ENCODE measurements at regions not wholly inside any gene's neighbourhood (a gene's known extent, or its start where the extent isn't known, plus 50 kb on each side); places are given as distances from the start of the nearest gene placed in this dataset.

DNA sequence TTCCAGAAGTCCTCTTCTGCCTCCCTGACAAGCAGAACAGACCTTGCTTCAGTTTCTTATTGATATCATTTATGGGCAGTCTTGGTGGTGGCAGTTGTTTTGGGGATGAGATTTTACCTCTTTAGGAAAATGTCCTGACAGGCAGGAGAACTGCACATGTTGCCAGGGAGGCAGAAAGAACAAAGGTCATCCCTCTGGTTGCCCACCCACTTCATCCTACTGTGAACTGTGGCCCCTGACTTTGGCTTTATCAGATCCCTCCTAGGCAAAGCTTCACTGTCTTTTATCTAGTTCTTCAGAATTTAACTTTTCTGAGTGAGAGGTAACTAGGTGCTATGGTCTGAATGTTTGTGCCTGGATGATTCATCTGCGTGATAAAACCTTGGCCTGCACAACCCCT is 2071.3 kb upstream of the CELF4 start:
- DNase-seq (ENCODE audit: low read depth in 4 of 6, low spot score in 6 of 6): no peak
- 100% methylated on average over 1 of the region's 1 CpG for WGBS (ENCODE audit: insufficient coverage)
- Histone ChIP-seq H3K27ac (ENCODE audit: low read depth, low read length) (no peak overlapping the region), H3K4me3 (ENCODE audit: low read depth, low read length) (no peak overlapping the region), H3K36me3 (ENCODE audit: control insufficient read depth, insufficient read depth, low read length) (no peaks in the 10 kb centered on the region), H3K27me3 (ENCODE audit: control insufficient read depth, insufficient read depth, low read length) (no peaks in the 10 kb centered on the region), H3K9me3 (ENCODE audit: control insufficient read depth, insufficient read depth, low read length) (no peaks in the 10 kb centered on the region), H3K4me1 (ENCODE audit: control insufficient read depth, insufficient read depth, low read length) (no peaks in the 10 kb centered on the region)

DNA sequence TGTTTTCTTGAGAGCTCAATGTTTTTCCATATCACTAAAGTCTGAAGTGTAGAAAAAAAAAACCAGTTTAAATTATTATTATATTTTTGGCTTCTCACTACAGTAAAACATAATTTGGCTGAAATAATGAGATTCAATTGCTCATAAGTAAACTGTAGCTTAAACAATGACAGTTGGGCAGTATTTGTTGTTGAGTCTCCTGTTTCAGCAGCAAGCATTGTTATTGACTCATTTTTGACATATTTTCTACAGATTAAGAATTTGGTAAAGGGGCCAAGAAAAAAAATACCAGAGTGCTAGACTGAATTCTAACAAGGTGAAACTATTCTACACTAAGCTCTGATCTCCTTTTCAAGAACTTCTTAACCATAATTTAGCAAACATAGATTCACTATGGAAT is 2070.4 kb upstream of the CELF4 start:
- Histone ChIP-seq H3K36me3 (ENCODE audit: control insufficient read depth, insufficient read depth, low read length) (no peaks in the 10 kb centered on the region), H3K9me3 (ENCODE audit: control insufficient read depth, insufficient read depth, low read length) (no peaks in the 10 kb centered on the region), H3K4me1 (ENCODE audit: control insufficient read depth, insufficient read depth, low read length) (no peaks in the 10 kb centered on the region), H3K4me3 (ENCODE audit: low read depth, low read length) (no peak overlapping the region), H3K27me3 (ENCODE audit: control insufficient read depth, insufficient read depth, low read length) (no peaks in the 10 kb centered on the region), H3K27ac (ENCODE audit: low read depth, low read length) (no peak overlapping the region)
- no peak for DNase-seq (ENCODE audit: low read depth in 4 of 6, low spot score in 6 of 6)

DNA sequence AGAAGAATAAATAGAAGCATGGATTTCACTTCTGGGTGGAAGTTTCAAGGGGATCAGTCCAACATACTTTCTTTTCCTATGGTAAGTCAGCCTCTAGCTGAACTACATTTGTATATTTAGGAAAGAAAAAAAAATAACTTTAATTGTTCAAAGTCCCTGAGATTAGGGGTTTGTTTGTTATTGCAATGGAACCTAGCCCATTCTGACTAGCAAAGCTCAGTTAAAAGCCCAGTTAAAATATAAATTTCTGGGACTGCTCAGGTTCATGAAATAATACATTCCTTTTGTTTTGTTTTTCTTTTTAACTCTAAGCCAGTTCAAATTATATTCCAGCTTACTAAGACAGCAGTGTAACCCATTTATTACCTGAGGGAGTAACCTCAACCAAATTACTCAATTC is 2069.6 kb upstream of the CELF4 start:
- no peak for DNase-seq (ENCODE audit: low read depth in 4 of 6, low spot score in 6 of 6)
- Histone ChIP-seq H3K27me3 (ENCODE audit: control insufficient read depth, insufficient read depth, low read length) (no peaks in the 10 kb centered on the region), H3K9me3 (ENCODE audit: control insufficient read depth, insufficient read depth, low read length) (no peaks in the 10 kb centered on the region), H3K27ac (ENCODE audit: low read depth, low read length) (no peak overlapping the region), H3K4me1 (ENCODE audit: control insufficient read depth, insufficient read depth, low read length) (no peaks in the 10 kb centered on the region), H3K4me3 (ENCODE audit: low read depth, low read length) (no peak overlapping the region), H3K36me3 (ENCODE audit: control insufficient read depth, insufficient read depth, low read length) (no peaks in the 10 kb centered on the region)

- Histone ChIP-seq H3K9me3 (ENCODE audit: control insufficient read depth, insufficient read depth, low read length) (no peaks in the 10 kb centered on the region), H3K4me3 (ENCODE audit: low read depth, low read length) (no peak overlapping the region), H3K4me1 (ENCODE audit: control insufficient read depth, insufficient read depth, low read length) (no peaks in the 10 kb centered on the region), H3K27me3 (ENCODE audit: control insufficient read depth, insufficient read depth, low read length) (no peaks in the 10 kb centered on the region), H3K36me3 (ENCODE audit: control insufficient read depth, insufficient read depth, low read length) (no peaks in the 10 kb centered on the region), H3K27ac (ENCODE audit: low read depth, low read length) (no peak overlapping the region)
- DNase-seq (ENCODE audit: low read depth in 4 of 6, low spot score in 6 of 6): no peak
- no CpG with 5 or more reads among the region's 5 CpGs for WGBS (ENCODE audit: insufficient coverage)
These were observed 2062.3 kb upstream of the CELF4 start for GRCh38 chr18:39627936-39628335.

DNA sequence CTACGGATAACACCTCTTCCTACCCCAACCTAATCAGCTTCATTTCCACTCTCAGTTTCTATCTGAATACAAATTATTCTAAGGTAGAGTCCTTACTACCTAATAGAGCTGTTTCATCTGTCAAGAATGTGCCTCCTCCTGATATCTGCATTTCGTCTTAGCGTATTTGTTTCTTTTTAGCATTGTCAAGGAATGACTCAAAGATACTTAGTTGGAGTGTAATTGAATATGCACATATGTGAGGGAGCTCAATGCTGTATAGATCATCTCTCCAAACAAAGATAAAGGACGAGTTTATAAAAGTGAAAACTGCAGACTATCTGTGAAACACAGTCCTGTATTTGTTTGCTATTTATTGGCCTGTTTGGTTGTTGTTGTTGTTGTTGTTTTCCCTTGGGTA is 2059.4 kb upstream of the CELF4 start:
- DNase-seq (ENCODE audit: low read depth in 4 of 6, low spot score in 6 of 6): no peak

DNA sequence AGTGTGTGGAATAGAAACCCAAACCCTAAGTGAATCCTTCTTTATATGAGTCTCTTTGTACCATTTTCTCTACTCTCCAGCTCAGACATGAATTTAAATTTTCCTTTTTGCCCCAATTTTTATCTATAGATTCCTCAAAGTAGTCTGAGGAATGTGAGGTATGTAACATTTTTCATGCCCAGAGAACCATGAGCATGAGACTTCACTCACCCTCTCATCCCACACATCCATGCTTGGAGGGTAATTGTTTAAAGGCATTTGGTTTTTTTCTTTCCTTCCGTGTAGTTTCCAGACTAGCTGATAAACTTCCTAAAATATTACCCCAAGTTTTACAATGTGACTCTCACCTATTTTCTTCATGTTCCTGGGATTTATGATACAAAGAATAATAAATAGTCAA is 2056.8 kb upstream of the CELF4 start:
- H3K4me3 ChIP-seq (ENCODE audit: low read depth, low read length): no peak overlapping the region
- no peaks in the 10 kb centered on the region for H3K9me3 ChIP-seq (ENCODE audit: control insufficient read depth, insufficient read depth, low read length)
- no CpG with 5 or more reads among the region's 1 CpG for WGBS (ENCODE audit: insufficient coverage)
- DNase-seq (ENCODE audit: low read depth in 4 of 6, low spot score in 6 of 6): no peak
- peaks cover 6% of the 10 kb centered on the region for H3K36me3 ChIP-seq (ENCODE audit: control insufficient read depth, insufficient read depth, low read length)
- no peak overlapping the region for H3K27ac ChIP-seq (ENCODE audit: low read depth, low read length)
- no peaks in the 10 kb centered on the region for H3K27me3 ChIP-seq (ENCODE audit: control insufficient read depth, insufficient read depth, low read length)
- H3K4me1 ChIP-seq (ENCODE audit: control insufficient read depth, insufficient read depth, low read length): no peaks in the 10 kb centered on the region

More for the DNA sequence above, 2059.4 kb upstream of the CELF4 start:
- WGBS (ENCODE audit: insufficient coverage): 100% methylated on average over 1 of the region's 4 CpGs
- H3K4me1 ChIP-seq (ENCODE audit: control insufficient read depth, insufficient read depth, low read length): no peaks in the 10 kb centered on the region
- no peaks in the 10 kb centered on the region for H3K9me3 ChIP-seq (ENCODE audit: control insufficient read depth, insufficient read depth, low read length)
- no peaks in the 10 kb centered on the region for H3K36me3 ChIP-seq (ENCODE audit: control insufficient read depth, insufficient read depth, low read length)
- no peak overlapping the region for H3K27ac ChIP-seq (ENCODE audit: low read depth, low read length)
- H3K4me3 ChIP-seq (ENCODE audit: low read depth, low read length): no peak overlapping the region
- no peaks in the 10 kb centered on the region for H3K27me3 ChIP-seq (ENCODE audit: control insufficient read depth, insufficient read depth, low read length)

- Histone ChIP-seq H3K27me3 (ENCODE audit: control insufficient read depth, insufficient read depth, low read length) (no peaks in the 10 kb centered on the region), H3K9me3 (ENCODE audit: control insufficient read depth, insufficient read depth, low read length) (no peaks in the 10 kb centered on the region), H3K4me3 (ENCODE audit: low read depth, low read length) (no peak overlapping the region), H3K27ac (ENCODE audit: low read depth, low read length) (no peak overlapping the region), H3K36me3 (ENCODE audit: control insufficient read depth, insufficient read depth, low read length) (peaks cover 6% of the 10 kb centered on the region), H3K4me1 (ENCODE audit: control insufficient read depth, insufficient read depth, low read length) (no peaks in the 10 kb centered on the region)
- no CpG with 5 or more reads among the region's 2 CpGs for WGBS (ENCODE audit: insufficient coverage)
- no peak for DNase-seq (ENCODE audit: low read depth in 4 of 6, low spot score in 6 of 6)
These were observed 2055.1 kb upstream of the CELF4 start for GRCh38 chr18:39620551-39621168.

- no peak overlapping the region for H3K4me3 ChIP-seq (ENCODE audit: low read depth, low read length)
- H3K27me3 ChIP-seq (ENCODE audit: control insufficient read depth, insufficient read depth, low read length): no peaks in the 10 kb centered on the region
- H3K27ac ChIP-seq (ENCODE audit: low read depth, low read length): no peak overlapping the region
- no peak for DNase-seq (ENCODE audit: low read depth in 4 of 6, low spot score in 6 of 6)
- H3K36me3 ChIP-seq (ENCODE audit: control insufficient read depth, insufficient read depth, low read length): peaks cover 6% of the 10 kb centered on the region
- H3K9me3 ChIP-seq (ENCODE audit: control insufficient read depth, insufficient read depth, low read length): no peaks in the 10 kb centered on the region
- WGBS (ENCODE audit: insufficient coverage): 99% methylated on average over 30 of the region's 33 CpGs
- H3K4me1 ChIP-seq (ENCODE audit: control insufficient read depth, insufficient read depth, low read length): no peaks in the 10 kb centered on the region
These were observed 2052.8 kb upstream of the CELF4 start for GRCh38 chr18:39618265-39619003.

GRCh38 chr18:39611381-39612100 is 2045.9 kb upstream of the CELF4 start:
- WGBS (ENCODE audit: insufficient coverage): no CpG with 5 or more reads among the region's 3 CpGs
- H3K4me3 ChIP-seq (ENCODE audit: low read depth, low read length): no peak overlapping the region
- H3K27me3 ChIP-seq (ENCODE audit: control insufficient read depth, insufficient read depth, low read length): no peaks in the 10 kb centered on the region
- H3K36me3 ChIP-seq (ENCODE audit: control insufficient read depth, insufficient read depth, low read length): no peaks in the 10 kb centered on the region
- H3K4me1 ChIP-seq (ENCODE audit: control insufficient read depth, insufficient read depth, low read length): no peaks in the 10 kb centered on the region
- H3K27ac ChIP-seq (ENCODE audit: low read depth, low read length): no peak overlapping the region
- H3K9me3 ChIP-seq (ENCODE audit: control insufficient read depth, insufficient read depth, low read length): no peaks in the 10 kb centered on the region
- DNase-seq (ENCODE audit: low read depth in 4 of 6, low spot score in 6 of 6): no peak

GRCh38 chr18:39607034-39607433 is 2041.4 kb upstream of the CELF4 start:
- Histone ChIP-seq H3K36me3 (ENCODE audit: control insufficient read depth, insufficient read depth, low read length) (no peaks in the 10 kb centered on the region), H3K4me3 (ENCODE audit: low read depth, low read length) (no peak overlapping the region), H3K9me3 (ENCODE audit: control insufficient read depth, insufficient read depth, low read length) (no peaks in the 10 kb centered on the region), H3K27ac (ENCODE audit: low read depth, low read length) (no peak overlapping the region), H3K4me1 (ENCODE audit: control insufficient read depth, insufficient read depth, low read length) (no peaks in the 10 kb centered on the region), H3K27me3 (ENCODE audit: control insufficient read depth, insufficient read depth, low read length) (no peaks in the 10 kb centered on the region)
- WGBS (ENCODE audit: insufficient coverage): 40% methylated on average over 1 of the region's 5 CpGs
- DNase-seq (ENCODE audit: low read depth in 4 of 6, low spot score in 6 of 6): peak in 1 of 6 donors; percentile 38
